Upper lobe of left lung (tissue), 6 donors: ENCODE measurements at regions not wholly inside any gene's neighbourhood (a gene's known extent, or its start where the extent isn't known, plus 50 kb on each side); places are given as distances from the start of the nearest gene placed in this dataset.

ENCODE experiments used
- ATAC-seq, 2 donors: fragments of 200-7000 bp; cut with Tn5 transposase; one replicate each; pipeline ENCODE4 v1.9.1; 2022; ENCODE audit warnings: mild to moderate bottlenecking in 2 of 2, moderate library complexity in 2 of 2; ENCODE audit not compliant: low FRiP score in 2 of 2
- DNase-seq, 2 donors: peaks; one replicate each; pipeline ENCODE4 v3.0.0-alpha.2; 2019 to 2020
- H3K27ac ChIP-seq, 4 donors: fragments of 200-600 bp; sonication (generic); one replicate each; pipeline ENCODE4 v1.5.1; 2016 to 2019
- H3K27me3 ChIP-seq, 4 donors: fragments of 200-600 bp; sonication (generic); one replicate each; pipeline ENCODE4 v1.5.1; 2017 to 2019
- H3K36me3 ChIP-seq, 4 donors: fragments of 200-600 bp; sonication (generic); one replicate each; pipeline ENCODE4 v1.5.1; 2016 to 2019
- H3K4me1 ChIP-seq, 4 donors: fragments of 200-600 bp; sonication (generic); one replicate each; pipeline ENCODE4 v1.5.1; 2018 to 2019
- H3K4me3 ChIP-seq, 4 donors: fragments of 200-600 bp; sonication (generic); one replicate each; pipeline ENCODE4 v1.5.1; 2017 to 2019; ENCODE audit warnings: mild to moderate bottlenecking in 2 of 4, moderate library complexity in 1 of 4
- H3K9me3 ChIP-seq, 4 donors: fragments of 200-600 bp; sonication (generic); one replicate each; pipeline ENCODE4 v1.5.1; 2018 to 2019
- CTCF ChIP-seq, 6 experiments: fragments of 450-650 bp in 4 of 6; fragments of 200-600 bp in 2 of 6; sonication (generic) in 2 of 6; IDR thresholded peaks; one replicate each; pipeline ENCODE4 v1.5.1; 2016 to 2019; ENCODE audit warnings: antibody characterized with exemption in 6 of 6
- EP300 ChIP-seq, 4 donors: sonication (generic); formaldehyde crosslinking; IDR thresholded peaks; one replicate each; pipeline ENCODE4 v1.5.1; 2017; ENCODE audit warnings: antibody characterized with exemption in 4 of 4, control low read depth in 2 of 4
- POLR2A ChIP-seq, 4 donors: fragments of 450-650 bp; IDR thresholded peaks; one replicate each; pipeline ENCODE4 v1.5.1; 2016 to 2017; ENCODE audit warnings: antibody characterized with exemption in 4 of 4, mild to moderate bottlenecking in 2 of 4
- POLR2AphosphoS5 ChIP-seq, 2 donors: sonication (generic); formaldehyde crosslinking; IDR thresholded peaks; one replicate each; pipeline ENCODE4 v1.5.1; 2017; ENCODE audit warnings: antibody characterized with exemption in 2 of 2
- WGBS, 2 donors: methylation state at CpG; one replicate each; pipeline ENCODE4 v1.1.5; 2017 to 2018; 5-methylcytosine and 5-hydroxymethylcytosine counted together
- donor health status: DM: no; HTN: no; CAD: no; lungs with moderate emphysema.
- donor health status: DM: no; HTN: yes; CAD: no; lungs with severe emphysema.

GRCh38 chr3:30131191-30131590 is 475.2 kb upstream of the TGFBR2 start:
- Histone ChIP-seq H3K27ac (no peak overlapping the region), H3K4me1 (no peaks in the 10 kb centered on the region), H3K27me3 (no peaks in the 10 kb centered on the region), H3K4me3 (no peak overlapping the region), H3K9me3 (no peaks in the 10 kb centered on the region), H3K36me3 (no peaks in the 10 kb centered on the region)
- TF ChIP-seq EP300 (IDR thresholded peaks at IDR 0.05): no peak
- TF ChIP-seq POLR2A (IDR thresholded peaks at IDR 0.05): no peak
- TF ChIP-seq CTCF (IDR thresholded peaks at IDR 0.05): no peak
- ATAC-seq: no peak
- no peak for DNase-seq
- 77 to 81% methylated on average over 4 of the region's 4 CpGs for WGBS, 2 donors

- H3K4me3 ChIP-seq: no peak overlapping the region
- no peak for ATAC-seq
- no peaks in the 10 kb centered on the region for H3K9me3 ChIP-seq
- H3K27me3 ChIP-seq: no peaks in the 10 kb centered on the region
- WGBS, 2 donors: 79 to 91% methylated on average over 4 of the region's 4 CpGs
- TF ChIP-seq CTCF (IDR thresholded peaks at IDR 0.05): no peak
- TF ChIP-seq POLR2AphosphoS5 (IDR thresholded peaks at IDR 0.05): no peak
- TF ChIP-seq POLR2A (IDR thresholded peaks at IDR 0.05): no peak
- no peak for TF ChIP-seq EP300 (IDR thresholded peaks at IDR 0.05)
- H3K36me3 ChIP-seq: no peaks in the 10 kb centered on the region
- H3K27ac ChIP-seq: no peak overlapping the region
- no peaks in the 10 kb centered on the region for H3K4me1 ChIP-seq
- DNase-seq: no peak
Observed at GRCh38 chr3:30135190-30135589, 471.2 kb upstream of the TGFBR2 start.

GRCh38 chr3:30139283-30139682 is 467.1 kb upstream of the TGFBR2 start:
- no peak for DNase-seq

GRCh38 chr3:30140356-30141075 is 465.9 kb upstream of the TGFBR2 start:
- H3K36me3 ChIP-seq: no peaks in the 10 kb centered on the region
- no peaks in the 10 kb centered on the region for H3K4me1 ChIP-seq
- peak in 1 of 2 donors; percentile 75 for ATAC-seq
- WGBS, 2 donors: 73 to 76% methylated on average over 3 of the region's 3 CpGs
- no peak for DNase-seq
- TF ChIP-seq POLR2AphosphoS5 (IDR thresholded peaks at IDR 0.05) (no peak), POLR2A (IDR thresholded peaks at IDR 0.05) (no peak), CTCF (IDR thresholded peaks at IDR 0.05) (no peak), EP300 (IDR thresholded peaks at IDR 0.05) (no peak)
- no peak overlapping the region for H3K4me3 ChIP-seq
- H3K9me3 ChIP-seq: no peaks in the 10 kb centered on the region
- H3K27ac ChIP-seq: no peak overlapping the region
- no peaks in the 10 kb centered on the region for H3K27me3 ChIP-seq

More at GRCh38 chr3:30139283-30139682, 467.1 kb upstream of the TGFBR2 start:
- Histone ChIP-seq H3K4me1 (no peaks in the 10 kb centered on the region), H3K36me3 (no peaks in the 10 kb centered on the region), H3K27ac (no peak overlapping the region), H3K9me3 (no peaks in the 10 kb centered on the region), H3K4me3 (no peak overlapping the region), H3K27me3 (no peaks in the 10 kb centered on the region)
- ATAC-seq: no peak
- TF ChIP-seq POLR2AphosphoS5 (IDR thresholded peaks at IDR 0.05) (no peak), CTCF (IDR thresholded peaks at IDR 0.05) (no peak), EP300 (IDR thresholded peaks at IDR 0.05) (no peak), POLR2A (IDR thresholded peaks at IDR 0.05) (no peak)

GRCh38 chr3:30141178-30141581 is 465.2 kb upstream of the TGFBR2 start:
- Histone ChIP-seq H3K4me1 (no peaks in the 10 kb centered on the region), H3K36me3 (no peaks in the 10 kb centered on the region), H3K4me3 (no peak overlapping the region), H3K27ac (no peak overlapping the region), H3K27me3 (no peaks in the 10 kb centered on the region), H3K9me3 (no peaks in the 10 kb centered on the region)
- no peak for TF ChIP-seq EP300 (IDR thresholded peaks at IDR 0.05)
- no peak for TF ChIP-seq POLR2A (IDR thresholded peaks at IDR 0.05)
- TF ChIP-seq CTCF (IDR thresholded peaks at IDR 0.05): no peak
- no peak for TF ChIP-seq POLR2AphosphoS5 (IDR thresholded peaks at IDR 0.05)
- DNase-seq (no peak), ATAC-seq (peak in 1 of 2 donors; percentile 81)
- 69 to 70% methylated on average over 2 of the region's 2 CpGs for WGBS, 2 donors
